H9 (cell line): ENCODE measurements at regions not wholly inside any gene's neighbourhood (a gene's known extent, or its start where the extent isn't known, plus 50 kb on each side); places are given as distances from the start of the nearest gene placed in this dataset.

Experiments
- DNase-seq: peaks from one replicate; pipeline ENCODE4 v3.0.0-alpha.2; 2017
- H2AFZ ChIP-seq: one replicate; pipeline ENCODE4 v1.6.1; 2013; ENCODE audit warnings: mild to moderate bottlenecking, low read length, control low read depth, moderate library complexity
- H2AK5ac ChIP-seq: 2 replicates; pipeline ENCODE4 v1.6.1; 2013; ENCODE audit warnings: low read length, control low read depth, mixed read lengths; ENCODE audit not compliant: insufficient read length
- H2BK120ac ChIP-seq: one replicate; pipeline ENCODE4 v1.6.1; 2013; ENCODE audit warnings: low read depth, mild to moderate bottlenecking, low read length, control low read depth, inconsistent platforms; ENCODE audit not compliant: poor library complexity, severe bottlenecking
- H2BK12ac ChIP-seq: 2 replicates; pipeline ENCODE4 v1.6.1; 2013; ENCODE audit warnings: low read length, control low read depth, mixed read lengths, low read depth; ENCODE audit not compliant: insufficient read length
- H2BK15ac ChIP-seq: 2 replicates; pipeline ENCODE4 v1.6.1; 2013; ENCODE audit warnings: low read depth, low read length, control low read depth
- H2BK20ac ChIP-seq: one replicate; pipeline ENCODE4 v1.6.1; 2013; ENCODE audit warnings: low read depth, mild to moderate bottlenecking, low read length, control low read depth, inconsistent platforms; ENCODE audit not compliant: poor library complexity, severe bottlenecking
- H2BK5ac ChIP-seq: 2 replicates; pipeline ENCODE4 v1.6.1; 2013; ENCODE audit warnings: low read length, control low read depth, mixed read lengths; ENCODE audit not compliant: insufficient read length
- H3K14ac ChIP-seq: 2 replicates; pipeline ENCODE4 v1.6.1; 2013; ENCODE audit warnings: low read length, control low read depth; ENCODE audit not compliant: insufficient read depth
- H3K18ac ChIP-seq: 2 replicates; pipeline ENCODE4 v1.6.1; 2013; ENCODE audit warnings: low read depth, mild to moderate bottlenecking, mixed read lengths, low read length, control low read depth; ENCODE audit not compliant: insufficient read length
- H3K23ac ChIP-seq: 2 replicates; pipeline ENCODE4 v1.6.1; 2013; ENCODE audit warnings: low read length, control low read depth, mixed read lengths, low read depth; ENCODE audit not compliant: insufficient read length
- H3K23me2 ChIP-seq: 2 replicates; pipeline ENCODE4 v1.6.1; 2013; ENCODE audit warnings: low read depth, mild to moderate bottlenecking, mixed read lengths, low read length, control low read depth; ENCODE audit not compliant: insufficient read length, poor library complexity, severe bottlenecking
- H3K27ac ChIP-seq: 2 replicates; pipeline ENCODE4 v1.5.1; 2013; ENCODE audit warnings: low read length, control low read depth, mixed read lengths, low read depth; ENCODE audit not compliant: insufficient read length
- H3K27me3 ChIP-seq: 2 replicates; pipeline ENCODE4 v1.6.1; 2013; ENCODE audit warnings: low read length, control low read depth, inconsistent platforms; ENCODE audit not compliant: insufficient read depth
- H3K4ac ChIP-seq: 2 replicates; pipeline ENCODE4 v1.6.1; 2013; ENCODE audit warnings: low read depth, mild to moderate bottlenecking, control low read depth, inconsistent platforms, low read length, moderate library complexity
- H3K4me1 ChIP-seq: 2 replicates; pipeline ENCODE4 v1.6.1; 2013; ENCODE audit warnings: low read length, control low read depth, inconsistent platforms; ENCODE audit not compliant: insufficient read depth
- H3K4me2 ChIP-seq: 2 replicates; pipeline ENCODE4 v1.6.1; 2013; ENCODE audit warnings: low read length, control low read depth, mixed read lengths; ENCODE audit not compliant: insufficient read length, insufficient read depth
- H3K56ac ChIP-seq: 2 replicates; pipeline ENCODE4 v1.6.1; 2013; ENCODE audit warnings: low read depth, mild to moderate bottlenecking, mixed read lengths, low read length, control low read depth; ENCODE audit not compliant: insufficient read length
- H3K79me1 ChIP-seq: 2 replicates; pipeline ENCODE4 v1.6.1; 2013; ENCODE audit warnings: low read depth, mild to moderate bottlenecking, moderate library complexity, low read length, control low read depth, inconsistent platforms; ENCODE audit not compliant: insufficient read depth, poor library complexity, severe bottlenecking
- H3K79me2 ChIP-seq: 2 replicates; pipeline ENCODE4 v1.6.1; 2013; ENCODE audit warnings: low read length, control low read depth, inconsistent platforms; ENCODE audit not compliant: insufficient read depth
- H3K9ac ChIP-seq: 2 replicates; pipeline ENCODE4 v1.6.1; 2013; ENCODE audit warnings: low read length, control low read depth, mixed read lengths; ENCODE audit not compliant: insufficient read length; ENCODE audit errors: extremely low read depth
- H3K9me3 ChIP-seq: one replicate; pipeline ENCODE4 v1.6.1; 2013; ENCODE audit warnings: low read depth, low read length, inconsistent platforms; ENCODE audit not compliant: control insufficient read depth
- H3T11ph ChIP-seq: one replicate; pipeline ENCODE4 v1.6.1; 2013; ENCODE audit warnings: mild to moderate bottlenecking, low read length, control low read depth, inconsistent platforms
- H4K20me1 ChIP-seq: one replicate; pipeline ENCODE4 v1.6.1; 2013; ENCODE audit not compliant: control insufficient read depth, insufficient read length, insufficient read depth
- H4K5ac ChIP-seq: 2 replicates; pipeline ENCODE4 v1.6.1; 2013; ENCODE audit warnings: low read depth, mild to moderate bottlenecking, mixed read lengths, low read length, control low read depth; ENCODE audit not compliant: insufficient read length
- H4K8ac ChIP-seq: replicated peaks from 2 replicates; pipeline ENCODE4 v1.6.1; 2013; ENCODE audit warnings: low read length, control low read depth, mixed read lengths, low read depth; ENCODE audit not compliant: insufficient read length
- H4K91ac ChIP-seq: 2 replicates; pipeline ENCODE4 v1.6.1; 2013; ENCODE audit warnings: low read depth, mild to moderate bottlenecking, moderate library complexity, mixed read lengths, low read length, control low read depth; ENCODE audit not compliant: insufficient read length
- H3K27ac Mint-ChIP-seq, 3 experiments: 2 replicates in 2 of 3; 3 replicates in 1 of 3; pipeline ENCODE4 v1.8.0; 2020 to 2021; ENCODE audit warnings: mixed read lengths in 3 of 3, mild to moderate bottlenecking in 1 of 3, moderate library complexity in 1 of 3
- H3K27me3 Mint-ChIP-seq: 2 replicates; pipeline ENCODE4 v1.8.0; 2021; ENCODE audit warnings: low read depth, mild to moderate bottlenecking, moderate library complexity, mixed read lengths
- H3K36me3 Mint-ChIP-seq, 3 experiments: 2 replicates in 2 of 3; 3 replicates in 1 of 3; pipeline ENCODE4 v1.8.0; 2020 to 2021; ENCODE audit warnings: low read depth in 3 of 3, mixed read lengths in 3 of 3; ENCODE audit not compliant: insufficient read depth in 1 of 3
- H3K4me1 Mint-ChIP-seq, 2 experiments: 2 replicates each; pipeline ENCODE4 v1.8.0; 2020; ENCODE audit warnings: mixed read lengths in 2 of 2
- H3K4me3 Mint-ChIP-seq, 2 experiments: 2 replicates in 1 of 2; 3 replicates in 1 of 2; pipeline ENCODE4 v1.8.0; 2020 to 2021; ENCODE audit warnings: mild to moderate bottlenecking in 2 of 2, mixed read lengths in 2 of 2, moderate library complexity in 1 of 2
- H3K9me3 Mint-ChIP-seq, 2 experiments: 2 replicates in 1 of 2; 3 replicates in 1 of 2; pipeline ENCODE4 v1.8.0; 2020; ENCODE audit warnings: mild to moderate bottlenecking in 2 of 2, mixed read lengths in 2 of 2, moderate library complexity in 1 of 2
- WGBS: extraction: QIAGEN DNeasy Blood & Tissue Kit; methylation state at CpG from one replicate; pipeline ENCODE4 v1.1.7; 2013; ENCODE audit warnings: missing lambda C conversion rate, low lambda C conversion rate, mixed read lengths; ENCODE audit not compliant: insufficient read length; ENCODE audit errors: extremely low coverage; 5-methylcytosine and 5-hydroxymethylcytosine counted together
- TF ChIP-seq, protein P1 (sequence below): fragments of 200-600 bp; sonication (generic); conservative IDR thresholded peaks from 3 replicates; pipeline ENCODE4 v1.8.0; 2021; ENCODE audit warnings: antibody characterized with exemption, mild to moderate bottlenecking

DNA sequence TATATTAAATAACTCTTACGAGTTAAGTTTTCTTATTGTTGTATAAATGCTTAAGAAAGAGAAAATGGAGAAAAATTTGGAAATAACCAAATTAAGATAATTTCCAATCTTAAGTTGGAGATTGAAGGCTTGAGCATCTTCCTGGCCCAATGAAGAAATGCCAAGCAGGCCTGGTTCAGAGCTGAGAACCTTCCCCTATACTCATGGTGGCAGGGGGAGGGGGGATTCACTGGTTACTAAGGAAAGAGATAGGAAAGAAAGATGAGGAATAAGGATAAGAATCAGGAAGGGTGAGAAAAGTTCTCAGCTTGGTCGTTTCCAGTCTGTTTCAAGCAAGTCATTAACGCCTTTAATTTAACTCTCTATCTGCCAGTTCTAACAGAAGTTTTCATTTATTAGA, 166.2 kb downstream of the AVL9 start:
- no peak overlapping the region for H3K4me3 Mint-ChIP-seq
- no peak overlapping the region for H3K4ac ChIP-seq
- H3K56ac ChIP-seq: no peak overlapping the region
- no peak overlapping the region for H3K14ac ChIP-seq
- DNase-seq: no peak
- no peaks in the 10 kb centered on the region for H3K36me3 Mint-ChIP-seq
- H3K23me2 ChIP-seq: no peaks in the 10 kb centered on the region
- H3K27ac ChIP-seq: no peak overlapping the region
- H3K9me3 ChIP-seq: no peaks in the 10 kb centered on the region
- no peak overlapping the region for H4K5ac ChIP-seq
- no peaks in the 10 kb centered on the region for H4K20me1 ChIP-seq
- H3K27me3 ChIP-seq: no peaks in the 10 kb centered on the region
- H3K9me3 Mint-ChIP-seq: no peaks in the 10 kb centered on the region
- H3K23ac ChIP-seq: no peak overlapping the region
- H2BK20ac ChIP-seq: no peak overlapping the region
- no peak overlapping the region for H2AK5ac ChIP-seq
- no peaks in the 10 kb centered on the region for H3K79me1 ChIP-seq
- WGBS: no CpG with 5 or more reads among the region's 3 CpGs
- no peak overlapping the region for H3K9ac ChIP-seq
- TF ChIP-seq, protein P1, sequence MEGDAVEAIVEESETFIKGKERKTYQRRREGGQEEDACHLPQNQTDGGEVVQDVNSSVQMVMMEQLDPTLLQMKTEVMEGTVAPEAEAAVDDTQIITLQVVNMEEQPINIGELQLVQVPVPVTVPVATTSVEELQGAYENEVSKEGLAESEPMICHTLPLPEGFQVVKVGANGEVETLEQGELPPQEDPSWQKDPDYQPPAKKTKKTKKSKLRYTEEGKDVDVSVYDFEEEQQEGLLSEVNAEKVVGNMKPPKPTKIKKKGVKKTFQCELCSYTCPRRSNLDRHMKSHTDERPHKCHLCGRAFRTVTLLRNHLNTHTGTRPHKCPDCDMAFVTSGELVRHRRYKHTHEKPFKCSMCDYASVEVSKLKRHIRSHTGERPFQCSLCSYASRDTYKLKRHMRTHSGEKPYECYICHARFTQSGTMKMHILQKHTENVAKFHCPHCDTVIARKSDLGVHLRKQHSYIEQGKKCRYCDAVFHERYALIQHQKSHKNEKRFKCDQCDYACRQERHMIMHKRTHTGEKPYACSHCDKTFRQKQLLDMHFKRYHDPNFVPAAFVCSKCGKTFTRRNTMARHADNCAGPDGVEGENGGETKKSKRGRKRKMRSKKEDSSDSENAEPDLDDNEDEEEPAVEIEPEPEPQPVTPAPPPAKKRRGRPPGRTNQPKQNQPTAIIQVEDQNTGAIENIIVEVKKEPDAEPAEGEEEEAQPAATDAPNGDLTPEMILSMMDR: no peak
- H3K79me2 ChIP-seq: no peaks in the 10 kb centered on the region
- peak overlapping the region in 1 of 3 experiments; percentile 52; a peak in 1 of 7 replicates for H3K27ac Mint-ChIP-seq
- no peak overlapping the region for H2BK15ac ChIP-seq
- no peaks in the 10 kb centered on the region; the same call in 1 of the 2 replicates for H3K4me1 ChIP-seq
- no peak overlapping the region for H3K4me2 ChIP-seq
- no peak overlapping the region for H3K18ac ChIP-seq
- no peak overlapping the region for H4K8ac ChIP-seq
- H3K27me3 Mint-ChIP-seq: no peaks in the 10 kb centered on the region; the same call in 1 of the 2 replicates
- H4K91ac ChIP-seq: no peak overlapping the region
- H2BK12ac ChIP-seq: no peak overlapping the region
- H3K4me1 Mint-ChIP-seq: peaks cover 15 to 36% of the 10 kb centered on the region in 2 experiments
- no peak overlapping the region for H2BK5ac ChIP-seq
- H3T11ph ChIP-seq: no peak overlapping the region
- no peak overlapping the region for H2BK120ac ChIP-seq
- no peak overlapping the region for H2AFZ ChIP-seq
